Heart right ventricle (tissue), 16 donors: ENCODE measurements at regions not wholly inside any gene's neighbourhood (a gene's known extent, or its start where the extent isn't known, plus 50 kb on each side); places are given as distances from the start of the nearest gene placed in this dataset.
A peak's percentile ranks its signal among the peaks of the same experiment; 100 is the strongest.

ENCODE experiments used
- ATAC-seq, 8 donors: fragments of 200-7000 bp; cut with Tn5 transposase; one replicate each; pipeline ENCODE4 v1.9.1; 2020; ENCODE audit warnings: mild to moderate bottlenecking in 8 of 8, moderate library complexity in 8 of 8, moderate number of reproducible peaks in 1 of 8
- DNase-seq, 2 donors: peaks; one replicate each; pipeline ENCODE4 v3.0.0-alpha.2; 2020
- H3K27ac ChIP-seq, 10 donors: fragments of 200-600 bp; sonication (generic) in 2 of 10; one replicate each; pipeline versions ENCODE4 v1.5.0 to v1.8.0; 2020 to 2022; ENCODE audit warnings: mild to moderate bottlenecking in 3 of 10
- H3K27me3 ChIP-seq, 7 donors: fragments of 200-600 bp; one replicate each; pipeline ENCODE4 v1.8.0; 2021 to 2022; ENCODE audit warnings: mild to moderate bottlenecking in 2 of 7
- H3K36me3 ChIP-seq, 9 donors: fragments of 200-600 bp; sonication (generic) in 1 of 9; one replicate each; pipeline versions ENCODE4 v1.5.0 to v1.8.0; 2020 to 2022; ENCODE audit warnings: mild to moderate bottlenecking in 2 of 9
- H3K4me1 ChIP-seq, 9 donors: fragments of 200-600 bp; sonication (generic) in 1 of 9; one replicate each; pipeline versions ENCODE4 v1.5.0 to v1.8.0; 2020 to 2022; ENCODE audit warnings: mild to moderate bottlenecking in 4 of 9
- H3K4me3 ChIP-seq, 10 donors: fragments of 200-600 bp; sonication (generic) in 2 of 10; one replicate each; pipeline versions ENCODE4 v1.5.0 to v1.8.0; 2020 to 2022; ENCODE audit warnings: mild to moderate bottlenecking in 7 of 10, moderate library complexity in 2 of 10
- H3K9me3 ChIP-seq, 11 donors: fragments of 200-600 bp in 10 of 11; sonication (generic) in 2 of 11; one replicate each; pipeline versions ENCODE4 v1.5.0 to v1.8.0; 2013 to 2022; ENCODE audit warnings: mild to moderate bottlenecking in 2 of 11, control low read depth in 1 of 11, moderate library complexity in 1 of 11
- CTCF ChIP-seq, 9 donors: fragments of 200-600 bp; sonication (generic) in 2 of 9; IDR thresholded peaks; one replicate each; pipeline versions ENCODE4 v1.5.0 to v1.8.0; 2021 to 2022; ENCODE audit warnings: antibody characterized with exemption in 9 of 9, mild to moderate bottlenecking in 5 of 9, moderate library complexity in 1 of 9
- WGBS, 2 donors: extraction: QIAGEN DNeasy Blood & Tissue Kit; methylation state at CpG; one replicate each; pipeline ENCODE4 v1.1.7; 2013; ENCODE audit warnings: inconsistent platforms in 1 of 2; 5-methylcytosine and 5-hydroxymethylcytosine counted together
- intact Hi-C, 10 donors: fragments of 100-400 bp; cut with DNase I; formaldehyde crosslinking; loops; one replicate each; pipeline versions ENCODE4 v1.11.1 to v1.14.2; 2022
- donor health status: Arrhythmogenic right ventricular cardiomyopathy.
- donor health status: ischemic (EF 13 %, LVEDD 7.1; RV severe dilation, severe dysfunction).
- donor health status: healthy with polysubstance abuse.
- donor health status: DM: no; HTN: yes; CAD: no.
- donor health status: DM: no; HTN: no; CAD: no.
- donor health status: ischemic (EF 25% LVEDD 6.9; RV normal size, moderate dysfunction).
- donor health status: ischemic (EF 25% LVEDD 5.7; RV mildly dilated, moderate dysfunction).
- donor health status: healthy.
- donor health status: DM: yes; HTN: yes; CAD: no.
- donor health status: Ischemic cardiomyopathy.
- donor health status: ischemic (EF 35%, LVEDD 5.7; RV mildly dilated, moderate dysfunction).
- donor health status: nonischemic (EF 11% LVEDD 7.7; RV severe dilation, severe dysfunction).
- donor health status: DM: yes; HTN: yes; CAD: no.
- donor health status: PGD.
- donor health status: ischemic (EF 29% LVEDD 5.4; RV normal size, mild dysfunction).
- donor health status: nonischemic (EF 23%, LVEDD 6.1; RV moderate dilation, normal function).

- WGBS, 2 donors, result 77 to 83% methylated on average over 4 of the region's 4 CpGs
- no peak for ATAC-seq
- H3K4me3 ChIP-seq, result no peak overlapping the region
- H3K4me1 ChIP-seq, result no peaks in the 10 kb centered on the region
- intact Hi-C loops, result no loop called here
- H3K27me3 ChIP-seq, result peaks cover 0 to 4% (median 0%) of the 10 kb centered on the region in 7 donors
- H3K36me3 ChIP-seq, result no peaks in the 10 kb centered on the region
- H3K9me3 ChIP-seq, result no peaks in the 10 kb centered on the region
- H3K27ac ChIP-seq, result no peak overlapping the region
- DNase-seq, result no peak
- TF ChIP-seq CTCF (IDR thresholded peaks at IDR 0.05), result no peak
These were observed 104.9 kb upstream of the TSHZ2 start for GRCh38 chr20:52867305-52867704.

- Histone ChIP-seq H3K4me3 (no peak overlapping the region), H3K4me1 (no peaks in the 10 kb centered on the region), H3K27ac (no peak overlapping the region), H3K9me3 (no peaks in the 10 kb centered on the region), H3K27me3 (peaks cover 0 to 12% (median 0%) of the 10 kb centered on the region in 7 donors), H3K36me3 (no peaks in the 10 kb centered on the region)
- WGBS, 2 donors, result 45 to 54% methylated on average over 6 of the region's 6 CpGs
- ATAC-seq (no peak), DNase-seq (no peak)
- TF ChIP-seq CTCF (IDR thresholded peaks at IDR 0.05), result no peak
- intact Hi-C loops, result no loop called here
These were observed 107.1 kb upstream of the TSHZ2 start for GRCh38 chr20:52864916-52865605.

- DNase-seq (peak in 1 of 2 donors; percentile 15), ATAC-seq (peak in 5 of 8 donors; percentile 46 to 81 (median 50))
- Histone ChIP-seq H3K36me3 (no peaks in the 10 kb centered on the region), H3K4me3 (no peak overlapping the region), H3K27me3 (peaks cover 0 to 12% (median 0%) of the 10 kb centered on the region in 7 donors), H3K4me1 (peaks cover 0 to 12% (median 0%) of the 10 kb centered on the region in 9 donors), H3K9me3 (no peaks in the 10 kb centered on the region), H3K27ac (peak overlapping the region in 2 of 10 donors; percentile 13 to 67)
- 43 to 55% methylated on average over 8 of the region's 8 CpGs for WGBS, 2 donors
- TF ChIP-seq CTCF (IDR thresholded peaks at IDR 0.05), result no peak
- intact Hi-C loops, result no loop called here
These were observed 112.8 kb upstream of the TSHZ2 start for GRCh38 chr20:52859156-52859876.

- no peak for ATAC-seq
- H3K36me3 ChIP-seq, result no peaks in the 10 kb centered on the region
- no peak overlapping the region for H3K27ac ChIP-seq
- H3K27me3 ChIP-seq, result no peaks in the 10 kb centered on the region
- TF ChIP-seq CTCF (IDR thresholded peaks at IDR 0.05), result no peak
- H3K4me3 ChIP-seq, result no peak overlapping the region
- intact Hi-C loops, result no loop called here
- DNase-seq, result no peak
- H3K4me1 ChIP-seq, result no peaks in the 10 kb centered on the region
- 65 to 79% methylated on average over 3 of the region's 3 CpGs for WGBS, 2 donors
- no peaks in the 10 kb centered on the region for H3K9me3 ChIP-seq
These were observed 119.4 kb upstream of the TSHZ2 start for GRCh38 chr20:52852714-52853113.
